NCI-H128 (cell line): ENCODE measurements at regions not wholly inside any gene's neighbourhood (a gene's known extent, or its start where the extent isn't known, plus 50 kb on each side); places are given as distances from the start of the nearest gene placed in this dataset.
"Not testable (repeated sequence)": the region's sequence is repeated elsewhere in the genome, so short reads cannot be mapped to it uniquely, and the experiment has no call there.

Source experiments
- DNase-seq: peaks from one replicate; lab custom pipeline; 2025; ENCODE audit not compliant: unreplicated experiment; lab: John Stamatoyannopoulos, UW

GRCh38 chr5:143537056-143537455, 133.6 kb upstream of the NR3C1 start:
- no peak for DNase-seq

- DNase-seq, result no peak
Measured at GRCh38 chr5:143536364-143536763, 132.9 kb upstream of the NR3C1 start.

GRCh38 chr5:143534761-143535154, 131.3 kb upstream of the NR3C1 start:
- no peak for DNase-seq

DNA sequence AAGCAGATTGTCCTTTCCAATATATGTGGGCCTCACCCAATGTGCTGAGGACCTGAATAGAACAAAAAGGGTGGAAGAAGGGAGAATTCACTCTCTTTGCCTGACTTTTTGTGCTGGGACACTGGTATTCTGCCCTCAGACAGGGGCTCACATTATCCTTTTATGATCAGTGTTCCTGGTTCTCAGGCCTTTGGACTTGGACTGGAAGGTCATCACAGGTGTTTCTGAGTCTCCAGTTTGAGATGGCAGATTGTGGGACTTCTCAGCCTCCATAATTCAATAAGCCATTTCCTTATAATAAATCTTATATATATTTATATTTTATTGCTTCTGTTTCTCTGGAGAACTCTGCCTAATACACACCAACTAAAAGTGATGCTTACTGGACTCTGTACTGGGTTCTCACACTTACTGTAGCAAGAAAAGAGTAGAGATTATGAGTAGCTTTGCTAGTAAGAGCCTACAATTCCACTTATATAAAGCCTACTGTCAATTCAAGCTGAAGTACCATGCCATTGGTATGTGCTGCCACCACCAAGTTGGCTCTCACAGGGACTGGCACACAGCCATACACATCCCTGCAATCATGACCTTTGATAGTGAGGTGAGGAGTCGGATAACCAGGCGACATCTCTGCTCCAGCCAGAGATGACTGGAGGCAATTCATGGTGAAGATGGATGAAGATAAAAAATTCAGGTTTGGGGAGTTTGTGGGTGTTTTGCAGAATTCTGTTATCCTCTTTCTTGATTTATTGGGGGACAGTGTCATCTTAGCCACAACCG, 130.7 kb upstream of the NR3C1 start:
- no peak for DNase-seq

- no peak for DNase-seq
Measured at GRCh38 chr5:143533475-143533874, 130.0 kb upstream of the NR3C1 start.

DNA sequence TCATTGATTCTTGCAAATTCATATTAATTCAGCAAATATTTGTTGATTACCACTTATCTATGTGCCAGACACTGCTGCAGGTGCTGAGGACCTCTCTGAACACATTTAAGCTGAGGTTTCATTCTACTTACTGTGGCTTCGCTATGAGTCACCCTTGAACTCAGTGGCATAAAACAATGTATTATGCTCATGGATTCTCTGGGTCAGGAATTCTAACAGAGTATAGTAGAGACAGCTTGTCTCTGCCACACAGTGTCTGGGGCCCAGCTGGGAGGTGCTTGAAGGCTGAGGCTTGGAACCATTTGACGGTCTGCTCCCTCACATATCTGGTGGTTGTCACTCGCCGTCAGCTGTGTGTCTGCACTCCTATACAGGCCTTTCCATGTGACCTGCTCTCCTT, 124.3 kb upstream of the NR3C1 start:
- DNase-seq, result no peak

- no peak for DNase-seq
Measured at GRCh38 chr5:143525176-143525575, 121.7 kb upstream of the NR3C1 start.

DNA sequence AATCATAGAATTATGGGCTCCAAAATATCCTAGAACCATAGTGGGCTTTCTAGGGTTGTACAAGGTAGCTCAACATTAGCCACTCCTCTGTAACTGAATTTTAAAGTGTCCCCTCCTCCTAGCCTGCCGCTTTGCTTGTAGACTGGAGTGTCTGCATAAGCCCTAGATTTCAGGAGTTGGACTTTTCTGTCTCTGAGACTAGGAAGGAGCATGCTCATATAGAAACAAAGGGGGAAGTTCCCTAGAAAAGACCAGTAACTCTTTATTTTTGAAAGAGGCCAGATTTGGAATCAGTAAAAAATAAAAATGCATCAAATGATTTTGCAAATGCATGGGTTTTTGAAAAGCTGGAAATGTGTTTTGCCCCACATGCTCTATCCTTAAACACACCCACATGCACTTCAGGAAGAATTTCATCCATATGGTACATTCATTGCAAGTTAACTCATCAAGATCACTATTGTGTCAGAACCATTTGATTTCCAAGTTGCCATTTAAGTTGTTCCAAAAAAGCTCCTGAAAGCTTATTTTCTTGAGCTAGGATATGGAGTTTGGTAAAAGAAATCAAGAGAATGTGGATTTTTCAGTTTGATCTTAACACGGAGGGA, 121.0 kb upstream of the NR3C1 start:
- DNase-seq, result no peak

GRCh38 chr5:143521846-143522400, 118.4 kb upstream of the NR3C1 start:
- DNase-seq, result no peak

GRCh38 chr5:143521141-143521540, 117.7 kb upstream of the NR3C1 start:
- no peak for DNase-seq

DNA sequence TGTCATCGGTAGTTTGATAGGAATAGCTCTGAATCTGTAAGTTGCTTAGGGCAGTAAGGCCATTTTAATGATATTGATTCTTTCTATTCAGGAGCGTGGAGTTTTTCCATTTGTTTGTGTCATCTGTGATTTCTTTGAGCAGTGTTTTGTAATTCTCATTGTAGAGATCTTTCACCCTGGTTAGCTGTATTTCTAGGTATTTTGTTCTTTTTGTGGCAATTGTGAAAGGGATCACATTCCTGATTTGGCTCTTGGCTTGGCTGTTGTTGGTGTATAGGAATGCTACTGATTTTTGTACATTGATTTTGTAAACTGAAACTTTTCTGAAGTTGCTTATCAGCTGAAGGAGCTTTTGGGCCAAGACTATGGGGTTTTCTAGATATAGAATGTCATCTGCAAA, 115.7 kb upstream of the NR3C1 start:
- not testable (repeated sequence) for DNase-seq

DNA sequence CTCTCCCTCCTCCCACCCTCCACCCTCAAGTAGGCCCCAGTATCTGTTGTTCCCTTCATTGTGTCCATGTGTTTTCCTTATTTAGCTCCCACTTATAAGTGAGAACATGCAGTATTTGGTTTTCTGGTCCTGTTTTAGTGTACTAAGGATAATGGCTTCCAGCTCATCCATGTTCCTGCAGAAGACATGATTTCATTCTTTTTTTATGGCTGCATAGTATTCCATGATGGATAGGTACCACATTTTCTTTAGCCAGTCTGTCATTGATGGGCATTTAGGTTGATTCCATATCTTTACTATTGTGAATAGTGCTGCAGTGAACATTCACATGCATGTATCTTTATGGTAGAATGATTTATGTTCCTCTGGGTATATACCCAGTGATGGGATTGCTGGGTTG, 114.3 kb upstream of the NR3C1 start:
- not testable (repeated sequence) for DNase-seq

DNA sequence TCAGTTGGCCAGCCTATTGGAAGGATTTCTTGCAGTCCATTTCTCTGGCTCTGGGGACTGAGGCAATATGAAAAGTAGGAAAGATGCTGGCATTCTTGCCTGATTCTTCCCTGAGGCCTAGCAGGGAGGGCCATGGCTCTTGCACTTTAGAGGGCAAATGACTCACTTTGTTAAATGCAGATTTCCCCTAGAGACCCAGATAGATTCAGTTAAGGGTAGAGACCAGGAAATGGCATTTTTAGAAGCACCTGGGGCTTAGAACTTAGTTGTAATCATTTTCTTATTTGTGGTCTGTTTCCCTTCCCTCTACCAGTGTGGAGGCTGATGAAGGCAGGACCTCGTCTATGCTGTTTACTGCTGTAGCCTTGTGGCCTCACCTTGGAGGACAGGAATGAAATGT, 112.8 kb upstream of the NR3C1 start:
- DNase-seq, result no peak

DNA sequence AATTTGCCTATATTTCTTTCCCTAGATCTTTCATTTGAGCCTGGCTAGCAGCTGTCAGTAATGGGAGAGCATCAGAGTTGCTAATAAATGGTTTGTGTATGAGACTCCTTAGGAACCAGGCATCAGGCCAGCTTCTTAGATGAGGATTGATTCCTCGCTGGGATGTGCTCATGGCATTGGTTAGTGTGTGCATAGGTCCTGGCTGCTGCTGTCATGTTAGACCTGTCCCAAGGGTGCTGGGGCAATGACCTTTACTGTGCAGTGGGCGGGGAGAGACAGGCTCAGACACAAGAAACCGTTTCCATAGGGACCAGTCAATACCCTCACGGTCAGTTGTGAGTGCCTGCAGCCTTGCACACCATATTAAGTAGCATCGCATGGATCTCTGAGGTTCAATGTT, 112.3 kb upstream of the NR3C1 start:
- no peak for DNase-seq

GRCh38 chr5:143514616-143515335, 111.3 kb upstream of the NR3C1 start:
- DNase-seq, result no peak

- DNase-seq, result no peak
Measured at GRCh38 chr5:143513720-143514119, 110.2 kb upstream of the NR3C1 start.

- DNase-seq, result no peak
Measured at GRCh38 chr5:143511736-143512135, 108.2 kb upstream of the NR3C1 start.

DNA sequence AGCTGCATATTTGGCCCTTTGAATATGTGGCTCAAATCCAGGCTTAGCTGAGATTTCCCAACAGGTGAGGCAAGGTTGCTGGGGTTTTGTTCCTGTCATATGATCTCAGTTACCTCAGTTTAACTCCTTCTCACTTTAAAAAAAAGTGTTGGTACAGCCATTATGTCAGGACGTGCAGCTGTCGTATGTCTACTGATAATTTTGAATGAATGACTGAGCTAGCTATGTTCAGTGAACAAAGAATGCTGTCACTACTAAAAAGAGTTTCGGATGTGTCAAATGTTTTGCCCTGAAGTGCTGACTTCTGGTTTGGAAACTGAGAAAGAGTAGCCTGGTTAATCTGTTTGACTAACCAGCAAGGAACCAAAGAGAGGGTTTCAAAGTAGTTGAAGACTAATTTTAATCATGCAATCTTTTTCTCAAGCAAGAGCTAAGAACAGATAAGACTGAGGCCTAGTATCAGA, 106.3 kb upstream of the NR3C1 start:
- DNase-seq, result no peak

DNA sequence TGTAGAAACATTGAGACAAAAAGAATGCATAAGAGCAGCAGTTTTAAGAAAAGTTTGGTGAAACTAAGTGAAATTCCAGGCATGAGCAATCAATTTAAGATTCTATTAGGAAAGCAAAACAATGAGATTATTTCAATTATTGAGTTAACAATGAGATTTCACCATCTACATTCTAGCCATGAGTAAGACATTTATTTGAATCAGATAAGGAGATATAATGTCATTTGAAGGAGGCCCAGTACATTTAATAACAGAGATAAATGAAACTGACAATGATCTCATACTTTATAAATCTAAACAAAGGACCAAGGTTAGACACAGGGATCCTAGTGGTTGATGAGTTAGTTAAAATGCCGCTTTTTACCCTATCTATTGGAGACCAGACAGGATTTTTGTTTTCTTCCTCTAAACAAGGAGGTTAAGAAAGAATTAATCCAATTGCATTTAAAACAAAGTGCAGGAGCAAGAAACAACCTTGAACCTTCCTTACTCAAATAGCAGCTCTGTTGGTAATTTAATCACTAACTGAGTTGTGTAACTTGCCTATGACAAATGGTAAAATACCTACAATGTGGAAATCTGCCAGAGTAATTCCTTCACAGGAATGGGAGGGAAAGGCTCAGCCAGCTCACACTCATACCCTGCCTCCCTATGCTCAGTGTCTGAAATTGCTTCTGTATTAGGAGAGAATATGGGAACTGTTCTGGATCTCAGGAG, 103.5 kb upstream of the NR3C1 start:
- DNase-seq, result no peak

DNA sequence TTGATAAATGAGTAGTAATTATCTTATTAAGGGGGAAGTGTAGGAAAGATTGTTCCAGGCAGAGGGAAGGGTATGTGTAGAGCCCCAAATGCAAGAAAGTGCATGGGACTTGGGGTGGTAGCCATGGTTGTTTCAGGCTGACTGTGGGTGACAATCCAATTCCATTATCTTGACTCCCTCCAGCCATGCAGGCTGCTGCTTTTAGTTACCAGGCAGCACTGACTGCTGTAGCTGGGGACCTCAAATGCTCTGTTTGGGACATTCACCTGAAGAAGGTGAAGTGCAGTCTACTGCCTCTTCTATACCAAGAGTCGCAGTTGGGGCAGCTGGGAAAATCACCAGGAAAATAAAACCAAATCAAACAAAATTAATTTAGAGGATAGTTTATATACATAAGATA, 102.4 kb upstream of the NR3C1 start:
- DNase-seq, result no peak

DNA sequence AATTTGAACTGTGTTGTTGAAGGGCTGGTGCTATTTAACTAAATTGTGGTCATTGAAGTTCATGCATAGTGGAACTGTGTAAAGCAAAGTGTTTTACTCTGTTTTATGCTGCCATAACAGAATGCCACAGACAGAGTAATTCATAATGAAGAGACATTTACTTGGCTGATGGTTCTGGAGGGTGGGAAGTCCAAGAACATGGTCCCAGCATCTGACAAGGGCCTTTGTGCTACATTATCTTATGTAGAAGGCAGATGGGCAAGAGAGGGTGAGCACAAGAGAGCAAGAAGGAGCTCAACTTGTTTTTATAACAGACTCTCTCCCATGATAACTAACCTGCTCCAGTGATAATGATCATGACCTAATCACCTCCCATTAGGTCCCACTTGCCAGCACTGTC, 101.9 kb upstream of the NR3C1 start:
- DNase-seq, result no peak
